Neural cell (in vitro differentiated cells): ENCODE measurements at regions not wholly inside any gene's neighbourhood (a gene's known extent, or its start where the extent isn't known, plus 50 kb on each side); places are given as distances from the start of the nearest gene placed in this dataset.

Source experiments
- CTCF ChIP-seq: fragments of 450-650 bp; IDR thresholded peaks from 2 replicates; pipeline ENCODE4 v1.5.1; 2014; ENCODE audit warnings: antibody characterized with exemption, mild to moderate bottlenecking, moderate library complexity; ENCODE audit not compliant: poor library complexity, severe bottlenecking
- EP300 ChIP-seq: fragments of 450-650 bp; conservative IDR thresholded peaks from 2 replicates; pipeline ENCODE4 v1.6.1; 2014; ENCODE audit warnings: antibody characterized with exemption, mild to moderate bottlenecking, moderate library complexity; ENCODE audit not compliant: poor library complexity, severe bottlenecking
- EZH2 ChIP-seq: fragments of 200-600, 300-800 bp; shearing (Covaris generic), sonication (generic); IDR thresholded peaks from 2 replicates; pipeline ENCODE4 v1.6.1; 2014; ENCODE audit warnings: antibody characterized with exemption, low read length, borderline replicate concordance, mild to moderate bottlenecking; ENCODE audit not compliant: insufficient read depth, poor library complexity, severe bottlenecking
- POLR2AphosphoS5 ChIP-seq: IDR thresholded peaks from 2 replicates; pipeline ENCODE4 v1.6.1; 2012
- RAD21 ChIP-seq: fragments of 450-650 bp; conservative IDR thresholded peaks from 2 replicates; pipeline ENCODE4 v1.6.1; 2014; ENCODE audit warnings: antibody characterized with exemption, mild to moderate bottlenecking, moderate library complexity
- SMC3 ChIP-seq: fragments of 450-650 bp; conservative IDR thresholded peaks from 2 replicates; pipeline ENCODE4 v1.6.1; 2014; ENCODE audit warnings: antibody characterized with exemption, mild to moderate bottlenecking, moderate library complexity; ENCODE audit not compliant: poor library complexity

- TF ChIP-seq CTCF (no peak), EZH2 (no peak), POLR2AphosphoS5 (no peak), RAD21 (no peak), SMC3 (no peak), EP300 (no peak)
Observed at GRCh38 chr15:47331829-47332393, 385.4 kb upstream of the SEMA6D start.
